ENCODE measurements at regions not wholly inside any gene's neighbourhood (a gene's known extent, or its start where the extent isn't known, plus 50 kb on each side); places are given as distances from the start of the nearest gene placed in this dataset.

GRCh38 chr11:129681344-129682114 is 134.1 kb upstream of the TMEM45B start:
- WGBS, 2 donors = 81 to 89% methylated on average over 12 of the region's 12 CpGs
- intact Hi-C loops (cut with DNase I; ENCODE audit: low total_unique reads) = no loop called here
- no peak overlapping the region for H3K4me3 ChIP-seq
- no peaks in the 10 kb centered on the region for H3K9me3 ChIP-seq
- H3K36me3 ChIP-seq (ENCODE audit: low read depth, missing control alignments) = no peaks in the 10 kb centered on the region
- DNase-seq = no peak
- no peaks in the 10 kb centered on the region for H3K4me1 ChIP-seq
- H3K27me3 ChIP-seq = no peaks in the 10 kb centered on the region
- no peak overlapping the region for H3K27ac ChIP-seq
- TF ChIP-seq CTCF (IDR thresholded peaks at IDR 0.05) (no peak), POLR2A (IDR thresholded peaks at IDR 0.05) (no peak)

- H3K4me1 ChIP-seq = no peaks in the 10 kb centered on the region
- intact Hi-C loops (cut with DNase I; ENCODE audit: low total_unique reads) = no loop called here
- TF ChIP-seq POLR2A (IDR thresholded peaks at IDR 0.05) (no peak), CTCF (IDR thresholded peaks at IDR 0.05) (no peak)
- no peaks in the 10 kb centered on the region for H3K27me3 ChIP-seq
- H3K4me3 ChIP-seq = no peak overlapping the region
- WGBS, 2 donors = 77 to 91% methylated on average over 3 of the region's 3 CpGs
- no peaks in the 10 kb centered on the region for H3K36me3 ChIP-seq (ENCODE audit: low read depth, missing control alignments)
- H3K9me3 ChIP-seq = no peaks in the 10 kb centered on the region
- no peak for DNase-seq
- no peak overlapping the region for H3K27ac ChIP-seq
Observed at GRCh38 chr11:129686269-129686668, 129.4 kb upstream of the TMEM45B start.

- no peak for DNase-seq
- H3K36me3 ChIP-seq (ENCODE audit: low read depth, missing control alignments) = no peaks in the 10 kb centered on the region
- H3K4me1 ChIP-seq = no peaks in the 10 kb centered on the region
- H3K27me3 ChIP-seq = no peaks in the 10 kb centered on the region
- 68 to 78% methylated on average over 7 to 8 of the region's 10 CpGs for WGBS, 2 donors
- no peak overlapping the region for H3K27ac ChIP-seq
- TF ChIP-seq CTCF (IDR thresholded peaks at IDR 0.05) = no peak
- no peak for TF ChIP-seq POLR2A (IDR thresholded peaks at IDR 0.05)
- intact Hi-C loops (cut with DNase I; ENCODE audit: low total_unique reads) = no loop called here
- H3K9me3 ChIP-seq = no peaks in the 10 kb centered on the region
- no peak overlapping the region for H3K4me3 ChIP-seq
Observed at GRCh38 chr11:129691142-129691541, 124.5 kb upstream of the TMEM45B start.

GRCh38 chr11:129694538-129694937 is 121.1 kb upstream of the TMEM45B start:
- intact Hi-C loops (cut with DNase I; ENCODE audit: low total_unique reads) = no loop called here

More at GRCh38 chr11:129694538-129694937, 121.1 kb upstream of the TMEM45B start:
- no peak overlapping the region for H3K27ac ChIP-seq
- no peaks in the 10 kb centered on the region for H3K27me3 ChIP-seq
- H3K9me3 ChIP-seq = no peaks in the 10 kb centered on the region
- H3K4me3 ChIP-seq = no peak overlapping the region
- TF ChIP-seq POLR2A (IDR thresholded peaks at IDR 0.05) (no peak), CTCF (IDR thresholded peaks at IDR 0.05) (no peak)
- no peaks in the 10 kb centered on the region for H3K36me3 ChIP-seq (ENCODE audit: low read depth, missing control alignments)
- DNase-seq = no peak
- no peaks in the 10 kb centered on the region for H3K4me1 ChIP-seq
- WGBS, 2 donors = 80 to 81% methylated on average over 5 to 10 of the region's 10 CpGs
